ENCODE measurements at regions not wholly inside any gene's neighbourhood (a gene's known extent, or its start where the extent isn't known, plus 50 kb on each side); places are given as distances from the start of the nearest gene placed in this dataset.

DNA sequence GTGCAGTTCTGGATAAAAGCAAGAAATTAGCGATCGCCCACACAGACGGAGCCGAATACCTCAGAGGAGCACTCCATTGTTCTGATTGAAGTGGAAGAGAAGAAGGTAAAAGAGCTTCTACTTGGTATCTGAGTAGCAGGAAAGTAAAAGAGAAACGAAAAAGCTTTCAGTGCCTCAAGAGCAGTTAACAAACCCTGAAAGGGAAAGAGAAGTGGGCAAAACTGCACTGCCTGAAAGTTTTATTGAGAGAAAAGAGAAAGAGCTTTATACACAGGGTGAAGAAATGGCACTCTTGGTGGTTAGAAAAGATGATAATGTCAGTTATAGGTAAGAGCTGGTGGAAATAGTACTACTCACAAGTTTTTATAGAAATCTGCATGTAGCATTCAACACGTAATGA, 192.8 kb downstream of the CDCA7 start:
- TF ChIP-seq, protein P1, sequence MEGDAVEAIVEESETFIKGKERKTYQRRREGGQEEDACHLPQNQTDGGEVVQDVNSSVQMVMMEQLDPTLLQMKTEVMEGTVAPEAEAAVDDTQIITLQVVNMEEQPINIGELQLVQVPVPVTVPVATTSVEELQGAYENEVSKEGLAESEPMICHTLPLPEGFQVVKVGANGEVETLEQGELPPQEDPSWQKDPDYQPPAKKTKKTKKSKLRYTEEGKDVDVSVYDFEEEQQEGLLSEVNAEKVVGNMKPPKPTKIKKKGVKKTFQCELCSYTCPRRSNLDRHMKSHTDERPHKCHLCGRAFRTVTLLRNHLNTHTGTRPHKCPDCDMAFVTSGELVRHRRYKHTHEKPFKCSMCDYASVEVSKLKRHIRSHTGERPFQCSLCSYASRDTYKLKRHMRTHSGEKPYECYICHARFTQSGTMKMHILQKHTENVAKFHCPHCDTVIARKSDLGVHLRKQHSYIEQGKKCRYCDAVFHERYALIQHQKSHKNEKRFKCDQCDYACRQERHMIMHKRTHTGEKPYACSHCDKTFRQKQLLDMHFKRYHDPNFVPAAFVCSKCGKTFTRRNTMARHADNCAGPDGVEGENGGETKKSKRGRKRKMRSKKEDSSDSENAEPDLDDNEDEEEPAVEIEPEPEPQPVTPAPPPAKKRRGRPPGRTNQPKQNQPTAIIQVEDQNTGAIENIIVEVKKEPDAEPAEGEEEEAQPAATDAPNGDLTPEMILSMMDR (IDR thresholded peaks at IDR 0.05; ENCODE audit: borderline replicate concordance, extremely low read depth, low read length, poor library complexity, severe bottlenecking), result no peak
- no peak for TF ChIP-seq EZH2 (IDR thresholded peaks at IDR 0.05; ENCODE audit: borderline replicate concordance, low read depth, low read length, severe bottlenecking)

Data from DND-41 (cell line).